ENCODE measurements at regions not wholly inside any gene's neighbourhood (a gene's known extent, or its start where the extent isn't known, plus 50 kb on each side); places are given as distances from the start of the nearest gene placed in this dataset.

- no peak for DNase-seq (ENCODE audit: low read depth)
These were observed 368.7 kb downstream of the MFSD1 start for GRCh38 chr3:159170436-159171003.

GRCh38 chr3:159171333-159171732 lies 369.5 kb downstream of the MFSD1 start:
- no peak for DNase-seq (ENCODE audit: low read depth)

GRCh38 chr3:159172473-159172872 lies 370.6 kb downstream of the MFSD1 start:
- no peak for DNase-seq (ENCODE audit: low read depth)

- DNase-seq (ENCODE audit: low read depth), result no peak
These were observed 373.1 kb downstream of the MFSD1 start for GRCh38 chr3:159174715-159175692.

DNA sequence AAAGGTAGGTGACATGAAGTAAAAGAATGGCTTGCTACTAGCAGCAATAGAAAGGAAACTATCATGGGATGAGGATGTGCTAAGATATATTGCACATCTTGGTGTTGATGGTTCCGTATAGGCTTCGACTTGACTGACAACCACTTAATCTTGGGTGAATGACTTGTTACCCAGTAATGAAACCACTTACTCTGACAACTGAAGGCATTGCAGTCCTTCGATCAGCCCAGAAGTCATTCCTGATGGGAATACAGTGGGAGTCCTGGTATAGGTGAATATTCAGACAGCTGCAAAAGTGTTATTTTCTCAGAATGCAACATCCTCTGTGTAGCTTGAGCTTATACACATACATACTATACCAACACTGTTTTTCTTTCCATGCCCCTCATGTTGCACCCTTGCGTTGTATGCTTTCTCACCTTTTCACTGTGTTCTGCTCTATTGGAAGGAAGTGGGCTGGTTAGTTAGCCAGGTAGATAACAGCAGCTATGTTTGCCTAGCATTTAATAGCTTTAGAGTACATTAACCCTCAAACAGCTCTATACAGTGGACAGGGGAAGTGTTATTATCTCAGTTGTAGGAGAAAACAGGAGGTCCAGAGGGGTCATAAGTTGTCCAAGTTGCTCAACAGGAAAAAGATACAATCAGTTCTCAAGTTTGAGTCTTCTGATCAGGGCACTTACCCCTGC lies 376.5 kb downstream of the MFSD1 start:
- DNase-seq (ENCODE audit: low read depth), result no peak

DNA sequence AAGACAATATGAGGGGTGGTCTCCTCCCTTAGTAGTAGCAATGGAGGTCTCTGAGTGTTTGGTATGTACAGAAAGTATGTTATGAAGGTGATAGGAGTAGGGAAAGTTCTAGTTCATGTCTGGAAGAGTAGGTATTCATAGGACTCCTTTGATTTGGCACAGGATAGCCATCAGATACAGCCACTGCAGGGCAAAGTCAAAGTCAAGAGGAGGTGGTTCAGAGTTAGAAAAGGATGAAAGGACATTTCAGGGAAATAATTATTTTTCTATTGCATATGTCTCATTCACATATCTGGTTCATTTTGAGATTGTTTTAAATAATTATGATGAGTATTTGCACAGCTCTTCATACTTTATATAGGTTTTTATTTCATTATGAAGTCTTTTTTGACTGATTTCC lies 381.1 kb downstream of the MFSD1 start:
- DNase-seq (ENCODE audit: low read depth), result no peak

DNA sequence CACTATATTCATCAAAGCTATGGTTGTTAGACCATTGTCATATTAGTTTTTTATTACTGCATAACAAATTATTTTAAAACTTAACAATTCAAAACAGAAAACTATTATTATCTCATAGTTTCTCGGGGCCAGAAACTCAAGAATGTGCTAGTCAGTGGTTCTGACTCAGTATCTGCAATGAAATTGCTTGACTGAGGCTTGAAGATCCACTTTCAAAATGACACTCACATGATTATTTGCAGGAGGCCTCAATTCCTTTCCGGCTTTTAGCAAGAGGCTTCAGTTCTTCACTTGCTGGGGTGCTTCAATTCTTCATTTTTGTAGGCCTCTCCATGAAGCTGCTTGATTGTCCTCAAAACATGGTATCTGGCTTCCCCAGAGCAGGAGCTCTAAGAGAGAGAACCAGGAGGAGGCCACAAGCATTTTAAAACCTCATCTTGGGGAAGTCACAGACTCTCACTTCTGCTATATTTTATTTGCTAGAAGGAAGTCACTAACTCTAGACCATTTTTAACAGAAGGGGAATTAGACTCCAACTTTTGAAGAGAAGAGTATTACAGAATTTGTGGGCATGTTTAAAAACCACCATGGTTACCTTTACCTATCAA lies 383.7 kb downstream of the MFSD1 start:
- DNase-seq (ENCODE audit: low read depth), result no peak

DNA sequence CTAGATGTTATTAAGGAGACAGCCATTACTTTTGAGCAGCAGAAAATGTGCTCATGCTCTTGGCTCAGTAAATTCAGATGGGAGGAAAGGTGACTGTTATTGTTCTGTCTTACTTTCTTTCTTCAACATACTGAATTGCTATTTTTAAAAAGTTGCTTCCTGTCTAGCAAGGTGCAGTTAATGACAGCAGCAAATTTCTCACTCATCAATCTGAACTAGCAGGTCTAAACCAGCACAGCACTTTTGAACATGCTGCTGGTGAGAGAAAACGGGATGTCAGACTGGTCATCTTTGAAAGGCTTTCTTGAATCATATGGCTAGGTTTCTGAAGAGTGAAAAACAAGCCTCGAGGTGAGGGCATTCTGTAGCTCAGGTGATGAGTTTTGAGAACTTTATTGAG lies 384.7 kb downstream of the MFSD1 start:
- DNase-seq (ENCODE audit: low read depth), result no peak

GRCh38 chr3:159187232-159187631 lies 385.4 kb downstream of the MFSD1 start:
- no peak for DNase-seq (ENCODE audit: low read depth)

DNA sequence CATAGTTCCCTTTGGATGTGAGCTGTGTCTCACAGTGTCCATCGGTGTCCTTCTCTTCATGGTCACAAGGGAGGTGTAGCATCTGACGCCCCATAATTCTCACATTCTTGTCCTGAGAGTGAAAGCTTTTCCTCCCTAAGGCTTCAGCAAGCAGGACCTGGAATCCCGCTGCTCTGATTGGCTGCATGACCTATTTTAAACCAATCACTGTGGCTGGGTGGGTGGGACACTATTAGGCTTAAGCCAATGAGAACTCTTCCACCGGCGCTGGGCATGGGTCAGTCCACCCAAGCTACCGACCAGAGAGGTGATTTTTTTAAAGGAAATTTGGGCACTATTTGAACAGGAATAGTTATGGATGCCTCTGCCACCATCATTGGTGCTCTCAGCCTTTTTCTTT lies 385.9 kb downstream of the MFSD1 start:
- DNase-seq (ENCODE audit: low read depth), result no peak

GRCh38 chr3:159189994-159190669 lies 388.3 kb downstream of the MFSD1 start:
- no peak for DNase-seq (ENCODE audit: low read depth)

- DNase-seq (ENCODE audit: low read depth), result no peak
These were observed 389.6 kb downstream of the MFSD1 start for GRCh38 chr3:159191447-159191846.

GRCh38 chr3:159196359-159196758 lies 394.5 kb downstream of the MFSD1 start:
- no peak for DNase-seq (ENCODE audit: low read depth)

DNA sequence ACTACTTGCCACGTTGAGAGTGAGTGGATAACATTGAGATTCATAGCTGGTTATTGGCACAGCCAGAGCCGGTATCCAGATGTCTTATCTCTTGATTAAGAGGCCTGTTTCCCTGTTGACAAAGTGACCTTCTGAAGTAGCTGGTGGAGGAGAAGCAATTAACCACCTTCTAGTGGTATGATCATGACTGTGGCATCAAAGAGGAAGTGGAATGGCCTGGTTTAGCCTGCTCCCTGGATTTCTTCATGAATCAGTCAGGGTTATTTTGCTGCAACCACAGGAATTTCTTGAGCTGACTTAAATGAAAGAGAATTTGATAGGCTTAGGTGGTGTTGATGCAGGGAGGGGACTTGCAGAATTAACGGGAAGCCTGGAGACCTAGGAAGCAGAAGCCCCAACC lies 398.3 kb downstream of the MFSD1 start:
- peak; percentile 55 for DNase-seq (ENCODE audit: low read depth)

GRCh38 chr3:159208050-159208449 lies 406.2 kb downstream of the MFSD1 start:
- no peak for DNase-seq (ENCODE audit: low read depth)

DNA sequence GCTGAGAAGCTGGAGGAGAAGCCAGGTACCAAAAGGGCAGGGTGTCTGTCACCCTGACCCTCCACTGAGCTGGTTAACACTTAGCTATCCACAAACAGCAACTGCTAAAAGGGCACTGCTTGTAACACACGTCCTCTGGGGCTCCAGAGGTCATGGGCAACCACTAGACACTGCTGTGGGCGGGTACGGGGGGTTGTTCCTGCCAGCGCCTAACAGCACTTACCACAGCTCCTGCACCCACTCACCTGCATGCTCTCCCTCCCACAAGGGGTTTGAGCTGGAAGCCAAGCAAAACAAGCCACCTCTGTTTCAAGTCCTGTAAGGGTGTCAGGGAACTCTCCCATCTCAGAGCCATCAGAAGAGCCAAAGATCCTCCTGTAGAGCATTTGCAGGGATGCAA lies 407.6 kb downstream of the MFSD1 start:
- DNase-seq (ENCODE audit: low read depth), result no peak

DNA sequence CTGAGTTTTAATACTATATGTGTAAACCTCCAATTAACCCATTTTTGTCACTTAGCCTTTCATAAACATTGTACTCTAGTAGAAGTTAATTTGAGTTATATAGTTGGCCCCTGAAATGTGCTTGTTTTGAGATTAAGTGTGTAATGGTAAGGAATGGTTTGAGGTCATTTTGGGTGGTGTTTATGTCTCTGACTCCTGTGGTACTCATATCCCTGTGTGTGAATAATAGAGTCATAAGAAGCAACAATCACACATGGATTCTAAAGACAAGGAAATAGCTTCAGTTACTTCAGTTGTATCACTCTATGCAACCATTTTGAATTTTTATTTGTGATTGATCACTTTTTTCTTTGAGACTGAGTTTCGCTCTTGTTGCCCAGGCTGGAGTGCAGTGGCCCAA lies 408.5 kb downstream of the MFSD1 start:
- DNase-seq (ENCODE audit: low read depth), result peak; percentile 17

DNA sequence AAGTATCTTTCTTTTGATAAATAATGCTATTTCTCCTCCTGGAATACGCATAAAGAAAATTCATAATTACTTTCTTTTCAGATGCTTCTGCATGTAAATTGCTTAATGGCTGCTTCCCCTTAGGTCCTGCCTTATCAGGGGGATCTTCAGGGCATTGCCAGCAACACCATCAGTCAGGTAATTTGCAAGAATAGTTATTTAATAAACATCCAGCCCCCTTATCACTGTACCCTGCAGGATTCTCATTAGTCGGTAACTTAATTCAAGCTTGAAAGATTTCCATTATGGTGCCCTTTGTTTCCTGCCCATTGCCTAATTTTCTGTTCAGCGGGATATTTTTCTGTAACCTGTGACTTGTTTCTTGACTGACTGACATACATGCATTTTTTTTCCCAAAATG lies 414.5 kb downstream of the MFSD1 start:
- DNase-seq (ENCODE audit: low read depth), result no peak

DNA sequence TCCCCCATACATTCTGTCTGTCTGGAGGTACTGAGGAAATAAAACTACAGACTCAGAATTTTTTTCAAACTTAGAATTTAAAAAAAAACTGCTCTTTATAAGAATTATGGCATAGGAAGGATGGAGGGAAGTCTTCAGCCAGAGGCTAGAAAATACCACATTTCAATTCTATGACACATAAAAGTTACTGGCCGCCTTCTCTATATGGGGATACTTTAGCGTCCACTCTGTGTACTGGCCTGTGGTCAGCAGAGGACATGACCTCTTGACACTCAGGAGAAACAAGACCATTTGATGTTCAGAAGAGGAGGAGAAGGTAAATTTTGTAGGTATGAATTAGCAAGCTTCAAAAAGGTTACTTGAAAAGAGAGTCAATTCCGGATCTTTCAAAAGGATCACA lies 417.4 kb downstream of the MFSD1 start:
- DNase-seq (ENCODE audit: low read depth), result no peak

- no peak for DNase-seq (ENCODE audit: low read depth)
These were observed 419.5 kb downstream of the MFSD1 start for GRCh38 chr3:159221335-159221734.

GRCh38 chr3:159229116-159229680 lies 427.3 kb downstream of the MFSD1 start:
- no peak for DNase-seq (ENCODE audit: low read depth)

DNA sequence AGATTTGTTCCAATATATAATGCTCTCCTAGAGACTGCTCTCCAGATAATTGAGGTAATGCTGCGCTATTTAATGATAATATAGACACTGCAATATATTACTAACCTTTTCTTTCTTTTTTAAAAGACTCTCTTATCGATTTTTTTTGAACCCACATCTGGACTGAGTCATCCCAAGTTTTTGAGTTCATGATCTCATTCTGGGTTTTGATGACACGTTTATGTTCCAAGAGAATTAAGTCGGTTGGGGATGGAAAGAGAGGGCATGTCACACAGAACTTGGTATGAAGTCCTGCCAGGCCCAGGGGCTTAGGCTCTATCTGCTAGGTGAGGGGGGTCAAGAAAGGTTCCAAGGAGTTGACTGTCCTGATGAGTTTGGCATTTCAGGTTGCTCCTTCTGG lies 431.1 kb downstream of the MFSD1 start:
- DNase-seq (ENCODE audit: low read depth), result no peak
